ENCODE measurements at regions not wholly inside any gene's neighbourhood (a gene's known extent, or its start where the extent isn't known, plus 50 kb on each side); places are given as distances from the start of the nearest gene placed in this dataset.

GRCh38 chr4:123596805-123597204, 200.2 kb downstream of the SPRY1 start:
- TF ChIP-seq POLR2AphosphoS5 (IDR thresholded peaks at IDR 0.05; ENCODE audit: low read depth, low read length) (no peak), TAF1 (IDR thresholded peaks at IDR 0.05; ENCODE audit: borderline replicate concordance, low read depth, low read length) (no peak), POLR2A (IDR thresholded peaks at IDR 0.05; ENCODE audit: low read depth, low read length) (no peak)

Data from GM12892 (cell line).